ENCODE measurements at regions not wholly inside any gene's neighbourhood (a gene's known extent, or its start where the extent isn't known, plus 50 kb on each side); places are given as distances from the start of the nearest gene placed in this dataset.

DNA sequence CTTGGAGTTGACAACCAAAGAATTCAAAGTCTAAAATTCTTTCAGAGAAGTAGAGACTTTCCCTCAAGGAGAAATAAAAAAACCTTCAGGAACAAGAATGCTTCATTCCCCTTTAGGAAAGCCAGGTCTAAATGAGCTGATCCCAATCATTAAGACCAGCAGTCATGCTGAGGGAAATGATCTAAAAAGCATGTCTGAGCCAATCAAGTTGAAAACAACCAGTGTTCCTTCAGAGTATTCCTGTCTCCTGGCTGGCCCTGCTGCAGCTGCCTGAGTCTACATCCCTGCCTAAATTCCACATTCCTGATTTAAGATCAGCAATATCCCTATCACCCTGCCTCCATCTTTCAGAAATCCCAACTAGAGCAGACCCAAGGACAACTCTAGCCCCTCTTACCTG lies 244.5 kb downstream of the PLK2 start:
- H3K4me3 ChIP-seq (ENCODE audit: low read depth, low read length) = no peak overlapping the region
- DNase-seq (ENCODE audit: low read depth) = no peak
- TF ChIP-seq POLR2A (IDR thresholded peaks at IDR 0.05; ENCODE audit: extremely low read depth, insufficient read length) (no peak), MYC (IDR thresholded peaks at IDR 0.05; ENCODE audit: low read depth, low read length) (no peak)
- TF ChIP-seq, protein P1, sequence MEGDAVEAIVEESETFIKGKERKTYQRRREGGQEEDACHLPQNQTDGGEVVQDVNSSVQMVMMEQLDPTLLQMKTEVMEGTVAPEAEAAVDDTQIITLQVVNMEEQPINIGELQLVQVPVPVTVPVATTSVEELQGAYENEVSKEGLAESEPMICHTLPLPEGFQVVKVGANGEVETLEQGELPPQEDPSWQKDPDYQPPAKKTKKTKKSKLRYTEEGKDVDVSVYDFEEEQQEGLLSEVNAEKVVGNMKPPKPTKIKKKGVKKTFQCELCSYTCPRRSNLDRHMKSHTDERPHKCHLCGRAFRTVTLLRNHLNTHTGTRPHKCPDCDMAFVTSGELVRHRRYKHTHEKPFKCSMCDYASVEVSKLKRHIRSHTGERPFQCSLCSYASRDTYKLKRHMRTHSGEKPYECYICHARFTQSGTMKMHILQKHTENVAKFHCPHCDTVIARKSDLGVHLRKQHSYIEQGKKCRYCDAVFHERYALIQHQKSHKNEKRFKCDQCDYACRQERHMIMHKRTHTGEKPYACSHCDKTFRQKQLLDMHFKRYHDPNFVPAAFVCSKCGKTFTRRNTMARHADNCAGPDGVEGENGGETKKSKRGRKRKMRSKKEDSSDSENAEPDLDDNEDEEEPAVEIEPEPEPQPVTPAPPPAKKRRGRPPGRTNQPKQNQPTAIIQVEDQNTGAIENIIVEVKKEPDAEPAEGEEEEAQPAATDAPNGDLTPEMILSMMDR (IDR thresholded peaks at IDR 0.05; ENCODE audit: low read depth, low read length) = no peak
- TF ChIP-seq, protein P2, sequence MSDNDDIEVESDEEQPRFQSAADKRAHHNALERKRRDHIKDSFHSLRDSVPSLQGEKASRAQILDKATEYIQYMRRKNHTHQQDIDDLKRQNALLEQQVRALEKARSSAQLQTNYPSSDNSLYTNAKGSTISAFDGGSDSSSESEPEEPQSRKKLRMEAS (IDR thresholded peaks at IDR 0.05; ENCODE audit: low read depth, low read length) = no peak

DNA sequence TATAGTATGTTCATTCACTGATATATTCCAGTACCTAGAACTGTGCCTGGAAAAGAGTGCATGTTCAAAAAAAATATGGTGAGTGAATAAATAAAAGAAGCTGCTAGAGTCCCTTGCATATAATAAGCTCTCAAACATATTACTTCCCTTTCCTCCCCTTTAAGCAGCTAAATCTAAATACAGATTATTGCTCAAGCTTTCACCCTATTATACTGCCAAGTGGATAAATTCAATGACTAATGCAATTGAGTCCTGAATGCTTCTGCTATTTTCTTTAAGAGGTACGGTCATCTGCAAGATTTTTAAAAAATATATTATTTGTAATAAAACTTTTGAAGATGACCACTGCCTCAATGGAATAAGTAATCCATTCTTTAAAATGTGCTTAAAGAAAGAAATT lies 248.4 kb downstream of the PLK2 start:
- TF ChIP-seq POLR2A (IDR thresholded peaks at IDR 0.05; ENCODE audit: extremely low read depth, insufficient read length) = no peak
- no peak for DNase-seq (ENCODE audit: low read depth)
- no peak overlapping the region for H3K4me3 ChIP-seq (ENCODE audit: low read depth, low read length)

DNA sequence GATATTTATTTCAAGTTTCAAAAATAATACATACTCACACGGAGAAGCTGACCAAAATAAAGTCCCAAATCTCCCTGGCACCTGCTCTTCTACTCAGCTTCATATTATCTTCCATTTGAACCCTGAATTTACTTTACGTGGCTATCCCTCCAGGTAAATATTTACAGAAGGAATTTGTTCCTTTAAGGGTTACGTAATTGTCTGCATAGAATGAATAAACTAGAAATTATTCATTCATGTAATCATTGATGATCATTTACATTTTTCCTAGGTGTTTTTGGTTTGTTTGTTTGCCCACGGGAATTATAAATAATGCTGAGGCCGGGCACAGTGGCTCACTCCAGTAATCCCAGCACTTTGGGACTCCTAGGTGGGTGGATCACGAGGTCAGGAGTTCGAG lies 251.2 kb downstream of the PLK2 start:
- TF ChIP-seq, protein P2 (IDR thresholded peaks at IDR 0.05; ENCODE audit: low read depth, low read length) = no peak
- TF ChIP-seq, protein P1 (IDR thresholded peaks at IDR 0.05; ENCODE audit: low read depth, low read length) = no peak
- TF ChIP-seq MYC (IDR thresholded peaks at IDR 0.05; ENCODE audit: low read depth, low read length) (no peak), POLR2A (IDR thresholded peaks at IDR 0.05; ENCODE audit: extremely low read depth, insufficient read length) (no peak)
- no peak overlapping the region for H3K4me3 ChIP-seq (ENCODE audit: low read depth, low read length)
- DNase-seq (ENCODE audit: low read depth) = no peak

DNA sequence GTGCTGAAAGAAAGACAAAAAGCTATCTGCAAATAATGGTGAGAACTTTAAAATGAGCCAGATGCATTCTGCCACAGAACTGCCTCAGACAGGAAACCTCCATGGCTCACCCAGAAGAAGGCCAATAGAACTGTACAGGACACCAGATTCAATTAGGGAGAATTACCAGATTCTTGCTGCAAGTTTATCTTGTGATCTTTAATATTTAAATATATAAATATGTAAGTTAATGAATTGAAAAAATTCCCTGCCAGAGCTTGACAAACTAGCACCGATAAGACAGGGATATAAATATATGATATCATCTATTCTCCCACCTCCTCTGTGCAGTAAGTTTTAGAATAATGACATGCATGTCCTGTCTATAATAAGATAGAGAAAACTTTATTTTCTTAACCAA lies 252.8 kb downstream of the PLK2 start:
- DNase-seq (ENCODE audit: low read depth) = no peak
- H3K4me3 ChIP-seq (ENCODE audit: low read depth, low read length) = no peak overlapping the region
- TF ChIP-seq POLR2A (IDR thresholded peaks at IDR 0.05; ENCODE audit: extremely low read depth, insufficient read length) (no peak), MYC (IDR thresholded peaks at IDR 0.05; ENCODE audit: low read depth, low read length) (no peak)
- TF ChIP-seq, protein P2 (IDR thresholded peaks at IDR 0.05; ENCODE audit: low read depth, low read length) = no peak
- TF ChIP-seq, protein P1 (IDR thresholded peaks at IDR 0.05; ENCODE audit: low read depth, low read length) = no peak

DNA sequence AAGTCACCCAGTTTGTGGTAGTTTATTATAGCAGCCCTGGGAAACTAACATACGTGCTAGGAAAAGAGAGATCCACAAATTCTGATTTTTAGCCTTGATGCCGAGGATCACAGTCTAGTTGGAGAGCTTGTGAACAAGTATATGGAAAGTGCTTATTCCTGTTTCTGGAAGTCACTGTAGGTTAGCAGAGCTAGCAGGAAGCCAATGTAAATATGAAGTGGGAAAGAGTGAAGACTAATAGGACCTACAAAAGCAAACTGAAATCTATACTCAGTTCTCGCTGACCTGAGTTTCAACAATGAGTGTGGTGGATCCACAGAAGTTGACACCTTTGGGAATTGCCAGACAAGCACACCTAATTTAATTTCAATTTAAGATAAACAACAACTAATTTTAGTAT lies 254.9 kb downstream of the PLK2 start:
- DNase-seq (ENCODE audit: low read depth) = no peak
- no peak overlapping the region for H3K4me3 ChIP-seq (ENCODE audit: low read depth, low read length)
- no peak for TF ChIP-seq MYC (IDR thresholded peaks at IDR 0.05; ENCODE audit: low read depth, low read length)
- TF ChIP-seq, protein P2 (IDR thresholded peaks at IDR 0.05; ENCODE audit: low read depth, low read length) = no peak
- TF ChIP-seq, protein P1 (IDR thresholded peaks at IDR 0.05; ENCODE audit: low read depth, low read length) = no peak
- TF ChIP-seq POLR2A (IDR thresholded peaks at IDR 0.05; ENCODE audit: extremely low read depth, insufficient read length) = no peak

DNA sequence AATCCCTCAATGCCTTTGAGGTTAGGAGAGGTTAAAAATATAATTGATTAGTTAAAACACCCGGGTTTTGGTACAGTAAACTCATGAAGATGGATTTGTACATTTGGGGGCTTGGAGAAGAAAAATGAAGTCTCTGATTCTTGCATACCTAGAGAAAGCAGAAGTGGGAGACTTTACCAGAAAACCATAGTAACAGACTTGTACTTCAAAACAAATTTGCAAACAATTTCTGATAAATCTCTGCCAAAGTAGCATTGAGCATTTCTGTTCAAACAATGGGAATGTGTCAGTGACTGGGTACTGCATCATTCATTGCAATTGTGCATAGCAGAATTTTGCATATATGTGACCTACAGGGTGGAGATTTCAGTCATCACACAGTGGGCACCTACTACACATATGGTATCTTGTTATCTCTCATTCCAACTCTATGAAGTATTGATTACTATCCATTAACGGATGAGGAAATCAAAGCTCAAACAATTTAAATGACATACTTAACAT lies 256.9 kb downstream of the PLK2 start:
- DNase-seq (ENCODE audit: low read depth) = no peak
- H3K4me3 ChIP-seq (ENCODE audit: low read depth, low read length) = no peak overlapping the region
- TF ChIP-seq, protein P2 (IDR thresholded peaks at IDR 0.05; ENCODE audit: low read depth, low read length) = no peak
- TF ChIP-seq POLR2A (IDR thresholded peaks at IDR 0.05; ENCODE audit: extremely low read depth, insufficient read length) = no peak
- TF ChIP-seq, protein P1 (IDR thresholded peaks at IDR 0.05; ENCODE audit: low read depth, low read length) = no peak
- no peak for TF ChIP-seq MYC (IDR thresholded peaks at IDR 0.05; ENCODE audit: low read depth, low read length)
